HG02763 (cell line): ENCODE measurements at regions not wholly inside any gene's neighbourhood (a gene's known extent, or its start where the extent isn't known, plus 50 kb on each side); places are given as distances from the start of the nearest gene placed in this dataset.
"Not testable (repeated sequence)": the region's sequence is repeated elsewhere in the genome, so short reads cannot be mapped to it uniquely, and the experiment has no call there.

Source experiments
- ATAC-seq: cut with Tn5 transposase; IDR thresholded peaks from one replicate; pipeline ENCODE4 v1.9.1; 2021; ENCODE audit warnings: mild to moderate bottlenecking, moderate library complexity; ENCODE audit not compliant: unreplicated experiment

- no peak for ATAC-seq
Measured at GRCh38 chr18:78787751-78788150, 191.9 kb upstream of the SALL3 start.

- ATAC-seq = no peak
Measured at GRCh38 chr18:78788161-78788560, 191.5 kb upstream of the SALL3 start.

- no peak for ATAC-seq
Measured at GRCh38 chr18:78789850-78790249, 189.8 kb upstream of the SALL3 start.

- no peak for ATAC-seq
Measured at GRCh38 chr18:78790511-78790910, 189.1 kb upstream of the SALL3 start.

GRCh38 chr18:78790960-78791359 is 188.7 kb upstream of the SALL3 start:
- no peak for ATAC-seq

- no peak for ATAC-seq
Measured at GRCh38 chr18:78792094-78792493, 187.5 kb upstream of the SALL3 start.

GRCh38 chr18:78792736-78793135 is 186.9 kb upstream of the SALL3 start:
- no peak for ATAC-seq

GRCh38 chr18:78793313-78794070 is 186.1 kb upstream of the SALL3 start:
- ATAC-seq = no peak

GRCh38 chr18:78794071-78794430 is 185.6 kb upstream of the SALL3 start:
- ATAC-seq = no peak

GRCh38 chr18:78796693-78797455 is 182.7 kb upstream of the SALL3 start:
- ATAC-seq = no peak

GRCh38 chr18:78797499-78797898 is 182.1 kb upstream of the SALL3 start:
- no peak for ATAC-seq

- no peak for ATAC-seq
Measured at GRCh38 chr18:78798402-78799175, 181.0 kb upstream of the SALL3 start.

- ATAC-seq = no peak
Measured at GRCh38 chr18:78799382-78800089, 180.1 kb upstream of the SALL3 start.

- not testable (repeated sequence) for ATAC-seq
Measured at GRCh38 chr18:78800102-78800851, 179.3 kb upstream of the SALL3 start.

GRCh38 chr18:78801011-78801410 is 178.6 kb upstream of the SALL3 start:
- no peak for ATAC-seq

- no peak for ATAC-seq
Measured at GRCh38 chr18:78803104-78803503, 176.5 kb upstream of the SALL3 start.

- ATAC-seq = no peak
Measured at GRCh38 chr18:78804206-78805030, 175.2 kb upstream of the SALL3 start.

GRCh38 chr18:78805840-78806239 is 173.8 kb upstream of the SALL3 start:
- ATAC-seq = no peak

- no peak for ATAC-seq
Measured at GRCh38 chr18:78807668-78808067, 171.9 kb upstream of the SALL3 start.
